H1 (cell line): ENCODE measurements at regions not wholly inside any gene's neighbourhood (a gene's known extent, or its start where the extent isn't known, plus 50 kb on each side); places are given as distances from the start of the nearest gene placed in this dataset.

ENCODE experiments used
- CBX5 ChIP-seq: fragments of 300-800, 300-1000 bp; sonication (generic); IDR thresholded peaks from 2 replicates; pipeline ENCODE4 v1.7.1; 2016; ENCODE audit warnings: antibody characterized with exemption, low read length, low read depth
- RFX5 ChIP-seq: IDR thresholded peaks from 2 replicates; pipeline ENCODE4 v1.6.1; 2011; ENCODE audit warnings: low read depth, low read length, improper control_type of control experiment, borderline replicate concordance
- SUZ12 ChIP-seq: fragments of 200-600 bp; sonication (generic); IDR thresholded peaks from 2 replicates; pipeline ENCODE4 v1.6.1; 2012; ENCODE audit warnings: mild to moderate bottlenecking, inconsistent platforms, low read length, moderate library complexity, mixed read lengths

DNA sequence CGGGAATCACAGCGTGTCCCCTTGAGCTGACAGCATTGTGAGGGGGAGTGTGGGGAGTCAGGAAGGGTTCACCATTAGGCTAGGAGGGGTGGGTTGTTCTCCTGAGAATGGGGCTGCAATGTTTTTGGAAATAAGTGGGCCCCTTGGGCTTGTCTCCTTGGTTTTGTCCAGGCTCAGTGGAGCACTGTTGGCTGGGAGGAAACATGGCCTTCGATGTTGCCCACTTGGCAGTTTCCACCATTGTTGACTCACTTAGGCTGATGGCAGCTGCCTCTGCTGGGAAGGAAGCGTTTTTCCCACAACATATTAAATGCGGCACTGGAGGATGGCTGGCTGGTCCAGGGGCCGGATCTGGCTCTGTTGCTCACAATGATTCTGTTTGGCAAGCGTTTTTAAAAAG lies 512.1 kb downstream of the QKI start (continued):
- TF ChIP-seq SUZ12 (no peak), RFX5 (no peak), CBX5 (no peak)
